ENCODE measurements at regions not wholly inside any gene's neighbourhood (a gene's known extent, or its start where the extent isn't known, plus 50 kb on each side); places are given as distances from the start of the nearest gene placed in this dataset.

GRCh38 chr15:87196498-87196897 lies 1060.0 kb downstream of the NTRK3 start:
- Histone ChIP-seq H2BK5ac (ENCODE audit: low read depth, low read length, poor library complexity, severe bottlenecking) (no peak overlapping the region), H4K91ac (ENCODE audit: insufficient read depth, low read depth, low read length) (no peak overlapping the region), H3K23ac (ENCODE audit: low read depth, low read length) (no peak overlapping the region), H4K5ac (ENCODE audit: low read depth, low read length) (no peak overlapping the region), H3K56ac (ENCODE audit: extremely low read depth, insufficient read depth, low read length) (no peak overlapping the region), H3K4ac (ENCODE audit: low read depth, low read length) (no peak overlapping the region), H3K27ac (ENCODE audit: insufficient read depth, low read length) (no peak overlapping the region), H3K18ac (ENCODE audit: low read depth, low read length) (no peak overlapping the region), H2AFZ (replicated peaks; ENCODE audit: low read length, poor library complexity) (no peak overlapping the region), H2BK20ac (ENCODE audit: low read depth, low read length) (no peak overlapping the region), H3K14ac (replicated peaks; ENCODE audit: low read depth, low read length) (no peak overlapping the region), H3K4me1 (ENCODE audit: control insufficient read depth, insufficient read depth, low read length) (no peaks in the 10 kb centered on the region), H4K8ac (ENCODE audit: low read depth in 2 of 2, low read length in 2 of 2) (no peak overlapping the region), H3K79me1 (ENCODE audit: low read depth in 1 of 2, low read length in 2 of 2) (no peaks in the 10 kb centered on the region), H3K4me2 (ENCODE audit: low read depth, low read length) (no peak overlapping the region), H3K36me3 (ENCODE audit: control insufficient read depth, insufficient read depth, low read length) (no peaks in the 10 kb centered on the region), H3K4me3 (ENCODE audit: insufficient read depth, low read depth, low read length) (no peak overlapping the region), H2AK5ac (ENCODE audit: low read depth, low read length) (no peak overlapping the region), H3K9me3 (ENCODE audit: control insufficient read depth, insufficient read depth, low read length) (peaks cover 21% of the 10 kb centered on the region), H3K27me3 (ENCODE audit: control insufficient read depth, insufficient read depth, low read length) (no peaks in the 10 kb centered on the region), H3K9me1 (ENCODE audit: insufficient read depth, low read length) (no peaks in the 10 kb centered on the region), H2BK15ac (ENCODE audit: low read depth, low read length) (no peak overlapping the region), H2AK9ac (replicated peaks; ENCODE audit: low read depth, low read length, poor library complexity) (no peak overlapping the region), H2BK120ac (ENCODE audit: low read depth, low read length) (no peak overlapping the region), H4K20me1 (ENCODE audit: insufficient read depth, low read length) (no peaks in the 10 kb centered on the region), H3K9ac (ENCODE audit: low read depth, low read length) (no peak overlapping the region)
- no TSS peak for BruUV-seq (replicated peaks)
- CTCF ChIA-PET = no interaction called here
- ATAC-seq (ENCODE audit: low read depth) = no peak
- TF ChIP-seq FOS (IDR thresholded peaks at IDR 0.05; ENCODE audit: low read depth, low read length) = no peak
- no peak for TF ChIP-seq MXI1 (IDR thresholded peaks at IDR 0.05; ENCODE audit: borderline replicate concordance, low read depth, low read length)
- no peak for TF ChIP-seq CEBPB (IDR thresholded peaks at IDR 0.05; ENCODE audit: low read depth, low read length)
- TF ChIP-seq CTCF (conservative IDR thresholded peaks at IDR 0.05; ENCODE audit: low read depth, low read length) = no peak
- TF ChIP-seq SMC3 (IDR thresholded peaks at IDR 0.05; ENCODE audit: low read depth, low read length) = no peak
- no peak for TF ChIP-seq RAD21 (IDR thresholded peaks at IDR 0.05; ENCODE audit: low read length)
- no peak for TF ChIP-seq MAFK (IDR thresholded peaks at IDR 0.05; ENCODE audit: low read depth, low read length)
- TF ChIP-seq CHD1 (IDR thresholded peaks at IDR 0.05; ENCODE audit: low read depth, low read length) = no peak
- no peak for TF ChIP-seq RFX5 (IDR thresholded peaks at IDR 0.05; ENCODE audit: low read depth, low read length)
- no peak for TF ChIP-seq MAZ (IDR thresholded peaks at IDR 0.05; ENCODE audit: borderline replicate concordance, low read depth, low read length)
- no peak for TF ChIP-seq RCOR1 (IDR thresholded peaks at IDR 0.05; ENCODE audit: insufficient replicate concordance, low read length)
- no peak for TF ChIP-seq NFE2L2 (IDR thresholded peaks at IDR 0.05; ENCODE audit: low read depth, low read length)
- no peak for TF ChIP-seq BHLHE40 (IDR thresholded peaks at IDR 0.05; ENCODE audit: low read depth, low read length)
- no peak for TF ChIP-seq USF2 (IDR thresholded peaks at IDR 0.05; ENCODE audit: low read depth, low read length)
- TF ChIP-seq ELK1 (IDR thresholded peaks at IDR 0.05; ENCODE audit: borderline replicate concordance, low read depth, low read length) = no peak
- TF ChIP-seq POLR2A (IDR thresholded peaks at IDR 0.05; ENCODE audit: low read depth, low read length) = no peak
- in situ Hi-C loops (cut with MboI; ENCODE audit: low sequenced_read_pairs) = no loop called here
- WGBS, 2 experiments (ENCODE audit: extremely low coverage in 2 of 2, insufficient read length in 1 of 2) = no CpG with 5 or more reads among the region's 4 CpGs
- dilution Hi-C loops (cut with HindIII; ENCODE audit: low sequenced_read_pairs, unreplicated experiment) = no loop called here
- intact Hi-C loops (cut with micrococcal nuclease) = no loop called here
- no peak for DNase-seq
- POLR2A ChIA-PET (ENCODE audit: unreplicated experiment) = no interaction called here
